Osteocyte (in vitro differentiated cells): ENCODE measurements at regions not wholly inside any gene's neighbourhood (a gene's known extent, or its start where the extent isn't known, plus 50 kb on each side); places are given as distances from the start of the nearest gene placed in this dataset.
"Not testable (repeated sequence)": the region's sequence is repeated elsewhere in the genome, so short reads cannot be mapped to it uniquely, and the experiment has no call there.

ENCODE experiments used
- DNase-seq: peaks from one replicate; pipeline ENCODE4 v3.0.0; 2021; ENCODE audit warnings: mixed read lengths; ENCODE audit not compliant: unreplicated experiment; ENCODE audit errors: extremely low spot score
- H3K27ac Mint-ChIP-seq: one replicate; pipeline ENCODE4 v1.8.0; 2021; ENCODE audit warnings: mild to moderate bottlenecking, mixed read lengths; ENCODE audit not compliant: unreplicated experiment
- H3K27me3 Mint-ChIP-seq: one replicate; pipeline ENCODE4 v1.8.0; 2021; ENCODE audit warnings: mixed read lengths; ENCODE audit not compliant: unreplicated experiment
- H3K36me3 Mint-ChIP-seq: one replicate; pipeline ENCODE4 v1.8.0; 2021; ENCODE audit warnings: mixed read lengths; ENCODE audit not compliant: unreplicated experiment
- H3K4me1 Mint-ChIP-seq: one replicate; pipeline ENCODE4 v1.8.0; 2021; ENCODE audit warnings: mixed read lengths; ENCODE audit not compliant: unreplicated experiment
- H3K4me3 Mint-ChIP-seq: one replicate; pipeline ENCODE4 v1.8.0; 2021; ENCODE audit warnings: mild to moderate bottlenecking, moderate library complexity, mixed read lengths; ENCODE audit not compliant: unreplicated experiment
- H3K9me3 Mint-ChIP-seq: one replicate; pipeline ENCODE4 v1.8.0; 2021; ENCODE audit warnings: mixed read lengths; ENCODE audit not compliant: unreplicated experiment
- CTCF ChIP-seq: fragments of 200-600 bp; sonication (generic); IDR thresholded peaks from 2 replicates; pipeline ENCODE4 v1.5.0; 2021; ENCODE audit warnings: antibody characterized with exemption, mild to moderate bottlenecking, moderate library complexity

- Mint-ChIP-seq H3K9me3 (no peaks in the 10 kb centered on the region), H3K27me3 (no peaks in the 10 kb centered on the region), H3K27ac (no peak overlapping the region)
These were observed 720.9 kb downstream of the FSCB start for GRCh38 chr14:43786066-43786762.

GRCh38 chr14:43784432-43784831 is 722.7 kb downstream of the FSCB start:
- not testable (repeated sequence) for H3K4me1 Mint-ChIP-seq, H3K27me3 Mint-ChIP-seq, DNase-seq, H3K4me3 Mint-ChIP-seq, H3K36me3 Mint-ChIP-seq, H3K9me3 Mint-ChIP-seq, H3K27ac Mint-ChIP-seq

More at GRCh38 chr14:43786066-43786762, 720.9 kb downstream of the FSCB start:
- Mint-ChIP-seq H3K4me1 (no peaks in the 10 kb centered on the region), H3K36me3 (no peaks in the 10 kb centered on the region), H3K4me3 (no peak overlapping the region)
- TF ChIP-seq CTCF: no peak
- no peak for DNase-seq

GRCh38 chr14:43778937-43779639 is 728.0 kb downstream of the FSCB start:
- Mint-ChIP-seq H3K9me3 (peaks cover 7% of the 10 kb centered on the region), H3K4me3 (no peak overlapping the region), H3K4me1 (no peaks in the 10 kb centered on the region), H3K36me3 (no peaks in the 10 kb centered on the region), H3K27ac (no peak overlapping the region), H3K27me3 (no peaks in the 10 kb centered on the region)
- TF ChIP-seq CTCF: no peak
- no peak for DNase-seq

- TF ChIP-seq CTCF: no peak
- H3K4me1 Mint-ChIP-seq: no peaks in the 10 kb centered on the region
- H3K27ac Mint-ChIP-seq: no peak overlapping the region
- no peak overlapping the region for H3K4me3 Mint-ChIP-seq
- H3K27me3 Mint-ChIP-seq: no peaks in the 10 kb centered on the region
- peaks cover 12% of the 10 kb centered on the region for H3K9me3 Mint-ChIP-seq
- no peak for DNase-seq
- no peaks in the 10 kb centered on the region for H3K36me3 Mint-ChIP-seq
These were observed 728.5 kb downstream of the FSCB start for GRCh38 chr14:43778570-43778936.

- Mint-ChIP-seq H3K27me3 (no peaks in the 10 kb centered on the region), H3K4me1 (no peaks in the 10 kb centered on the region), H3K9me3 (no peaks in the 10 kb centered on the region), H3K4me3 (no peak overlapping the region), H3K27ac (no peak overlapping the region), H3K36me3 (no peaks in the 10 kb centered on the region)
- no peak for TF ChIP-seq CTCF
- DNase-seq: no peak
These were observed 741.6 kb downstream of the FSCB start for GRCh38 chr14:43765474-43765873.
